Stimulated activated CD4-positive, alpha-beta T cell treated with anti-CD3 and anti-CD28 coated beads, TNF-alpha, amount 100 ng/mL, for 48 hours (primary cell): ENCODE measurements at regions not wholly inside any gene's neighbourhood (a gene's known extent, or its start where the extent isn't known, plus 50 kb on each side); places are given as distances from the start of the nearest gene placed in this dataset.
"Not testable (repeated sequence)": the region's sequence is repeated elsewhere in the genome, so short reads cannot be mapped to it uniquely, and the experiment has no call there.

Experiments used
- DNase-seq, 3 donors: peaks; one replicate each; pipeline ENCODE4 v3.0.0-alpha.2; 2020; ENCODE audit warnings: low read depth in 3 of 3

DNA sequence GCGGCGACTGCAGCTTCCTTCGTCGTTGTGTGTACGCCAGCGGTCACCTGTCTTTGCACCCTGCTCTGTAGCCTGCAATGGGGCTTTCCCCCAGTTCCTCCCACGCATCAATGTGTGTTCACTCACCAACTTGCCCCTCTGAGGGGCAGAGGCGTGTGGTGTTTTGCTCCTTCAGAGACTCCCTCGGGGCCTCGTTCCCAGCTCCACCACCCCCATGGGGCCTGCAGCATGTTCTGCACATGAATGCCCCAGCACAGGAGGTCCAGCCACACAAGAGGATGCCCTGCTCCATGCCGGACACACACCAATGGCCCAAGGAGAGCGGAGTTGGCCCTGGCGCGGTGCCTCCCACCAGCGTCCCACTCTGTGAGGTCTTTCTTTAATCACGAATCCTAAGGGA is 196.8 kb downstream of the BANP start:
- not testable (repeated sequence) for DNase-seq

DNA sequence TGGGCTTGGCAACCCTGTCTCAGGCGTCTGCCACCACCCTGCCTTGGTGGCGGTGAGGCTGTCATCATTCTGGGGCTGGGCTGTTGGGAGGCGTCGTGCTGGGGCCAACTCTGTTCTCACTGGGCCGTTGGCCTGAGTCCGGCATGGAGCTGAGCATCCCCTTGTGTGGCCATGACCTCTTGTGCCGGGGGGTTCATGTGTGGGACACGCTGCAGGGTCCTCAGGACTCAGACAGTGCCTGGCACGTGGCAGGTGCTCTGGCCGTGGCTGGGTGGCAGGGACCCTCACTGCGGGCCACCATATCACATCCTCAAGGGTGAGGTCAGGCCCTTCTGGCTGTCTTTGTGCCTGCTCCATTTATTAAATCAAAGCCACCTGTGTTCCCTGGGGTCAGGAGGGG is 197.4 kb downstream of the BANP start:
- not testable (repeated sequence) for DNase-seq

DNA sequence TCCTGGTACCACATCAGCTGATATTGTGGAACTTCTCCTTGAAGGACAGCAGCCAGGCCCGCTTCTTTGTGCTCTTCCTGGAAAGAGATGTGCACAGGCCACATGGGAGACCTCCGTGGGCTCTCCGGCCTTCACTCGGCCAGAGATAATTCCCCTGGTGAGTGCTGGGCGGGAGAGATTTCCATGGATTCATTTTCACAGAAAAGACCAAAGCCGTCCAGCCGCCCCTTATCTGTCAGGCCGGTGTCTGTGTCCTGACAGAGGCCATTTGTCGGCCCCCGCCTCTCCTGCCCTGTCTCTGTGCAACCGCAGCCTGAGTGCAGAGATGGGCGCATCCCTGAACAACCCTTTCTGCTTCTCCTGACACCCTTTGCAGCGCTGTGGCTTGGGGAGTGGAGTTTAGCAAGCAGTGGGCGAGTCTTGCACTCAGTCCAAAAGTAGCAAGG is 197.9 kb downstream of the BANP start:
- DNase-seq = not testable (repeated sequence)

DNA sequence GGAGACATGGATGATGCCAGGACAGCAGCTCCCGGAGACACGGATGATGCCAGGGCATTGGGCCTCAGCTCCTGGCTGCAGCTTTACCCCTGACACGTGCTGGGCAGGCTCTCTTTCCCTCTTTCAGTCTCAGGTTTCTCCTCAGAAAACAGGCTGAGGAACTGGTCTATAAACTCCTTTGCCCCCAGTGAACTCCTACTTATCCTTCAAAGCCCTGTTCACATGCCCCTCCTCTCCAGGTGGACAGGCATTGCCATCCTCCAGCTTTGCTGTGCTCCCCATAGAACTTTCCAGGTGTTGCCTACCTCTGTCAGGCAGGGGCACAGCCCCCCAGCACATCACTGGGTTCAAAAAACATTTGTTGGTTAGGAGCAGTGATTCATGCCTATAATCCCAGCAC is 198.4 kb downstream of the BANP start:
- not testable (repeated sequence) for DNase-seq

DNA sequence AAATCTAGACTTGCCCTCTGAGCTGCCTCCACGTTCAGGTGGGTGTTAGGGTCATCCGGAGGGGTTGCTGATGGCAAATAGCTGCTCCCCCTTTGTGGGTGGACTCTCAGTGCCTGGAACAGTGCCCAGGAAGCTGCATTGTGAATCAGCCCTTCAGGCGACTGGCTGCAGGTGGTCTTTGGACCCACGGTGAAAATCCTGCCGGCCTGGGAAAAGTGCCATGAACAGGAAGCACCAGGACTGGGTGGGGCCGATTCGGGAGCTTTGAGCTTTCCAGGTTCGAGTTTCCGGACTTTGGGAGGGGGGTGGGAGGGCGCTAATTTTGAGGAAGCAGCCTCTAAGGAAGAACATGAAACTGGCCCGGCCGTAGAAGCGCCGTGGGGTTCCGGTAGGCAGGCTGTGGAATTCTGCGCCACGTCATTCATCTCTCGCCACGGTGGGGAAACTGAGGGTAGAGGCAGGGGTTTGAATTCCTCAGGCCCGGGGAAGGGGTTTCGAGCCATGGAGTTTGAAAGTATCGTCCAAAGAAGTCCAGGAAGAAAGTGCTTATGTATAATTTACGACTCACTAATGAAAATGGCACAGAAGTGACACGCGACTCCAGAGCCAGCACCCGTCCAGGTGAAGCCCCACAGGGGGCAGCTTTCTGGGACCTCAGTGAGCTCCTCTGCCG is 199.4 kb downstream of the BANP start:
- not testable (repeated sequence) for DNase-seq

DNA sequence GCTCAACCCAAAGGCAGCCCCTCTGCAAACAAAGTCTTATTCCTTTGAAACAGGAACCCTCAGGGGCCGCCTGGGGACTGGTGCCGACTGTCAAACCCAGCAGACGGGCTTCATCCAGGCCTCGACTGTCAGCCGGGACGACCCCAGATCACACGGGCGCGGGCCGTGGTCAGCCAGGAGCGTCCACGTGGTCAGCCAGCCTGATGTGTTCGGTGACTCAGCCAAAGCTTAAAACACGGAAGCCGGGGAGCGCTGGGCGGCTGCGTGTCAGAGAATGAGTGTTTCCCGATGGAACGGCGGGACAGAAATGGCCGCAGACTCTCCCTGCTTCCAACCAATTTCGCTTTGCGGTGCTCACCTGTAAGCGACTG is 199.9 kb downstream of the BANP start:
- DNase-seq = not testable (repeated sequence)

DNA sequence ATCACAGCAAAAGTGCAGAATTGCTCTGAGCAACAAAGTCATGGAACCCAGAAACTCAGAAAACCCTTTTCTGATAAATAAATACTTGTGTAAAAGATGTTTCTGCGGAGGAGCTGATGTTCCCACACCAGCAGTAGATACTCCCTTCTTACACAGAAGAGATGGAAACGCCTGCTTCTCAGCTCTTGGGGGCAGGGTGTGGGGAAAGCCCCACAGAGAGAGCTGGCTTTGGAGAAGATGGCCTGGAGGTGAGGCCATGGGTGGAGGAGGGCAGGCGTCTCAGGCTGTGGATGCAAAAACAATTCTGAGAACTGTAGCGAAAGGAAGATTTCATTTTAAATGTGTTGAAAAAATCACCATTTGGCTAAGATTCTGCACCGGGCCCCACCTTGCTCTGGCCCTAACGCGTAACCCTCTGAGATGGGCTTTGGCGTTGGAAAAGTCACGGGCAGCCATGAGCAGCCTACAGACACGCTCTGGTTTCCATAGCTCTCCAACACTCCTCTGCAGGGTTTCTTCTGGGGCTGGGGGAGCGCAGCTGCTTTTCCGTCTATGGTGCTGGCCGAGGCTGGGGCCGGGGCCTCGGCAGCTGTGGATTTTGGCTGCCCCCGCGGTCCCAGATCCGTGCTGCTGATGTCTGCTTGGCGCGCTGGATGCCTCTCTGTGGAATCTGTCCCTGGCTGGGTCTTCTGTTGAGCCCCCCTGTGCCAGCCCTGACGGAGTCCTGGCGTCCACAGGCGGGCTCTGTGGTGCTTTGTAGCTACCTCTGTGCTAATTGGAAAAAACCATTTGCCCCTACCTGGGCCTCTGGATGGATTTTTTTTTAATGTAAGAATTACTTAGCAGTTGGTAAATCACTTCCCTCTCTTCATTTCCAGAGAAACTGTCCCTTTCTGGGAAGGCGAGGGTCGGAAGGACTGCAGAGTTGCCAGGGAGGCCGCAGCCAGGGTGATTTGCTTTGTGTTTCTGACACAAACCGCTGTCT is 200.9 kb downstream of the BANP start:
- DNase-seq = not testable (repeated sequence)

DNA sequence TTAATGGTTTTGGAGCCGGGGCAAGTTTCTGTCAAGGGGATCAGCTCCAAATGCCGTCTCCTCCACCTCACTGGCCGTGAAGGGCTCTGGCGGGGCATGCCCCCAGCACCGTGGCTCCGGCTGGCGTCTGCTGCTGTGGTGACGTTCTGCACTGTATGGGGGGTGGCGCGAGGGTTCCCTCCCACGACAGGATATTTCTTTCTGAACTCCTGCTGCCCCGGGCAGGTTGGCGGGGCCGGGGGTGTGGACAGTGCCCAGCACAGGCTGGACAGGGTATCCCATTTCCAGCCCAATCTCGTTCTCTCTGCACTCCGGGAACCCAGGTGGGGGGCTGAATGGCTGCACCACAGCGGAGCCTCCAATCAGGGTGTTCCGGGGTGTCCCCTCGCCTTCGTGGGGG is 201.6 kb downstream of the BANP start:
- not testable (repeated sequence) for DNase-seq

DNA sequence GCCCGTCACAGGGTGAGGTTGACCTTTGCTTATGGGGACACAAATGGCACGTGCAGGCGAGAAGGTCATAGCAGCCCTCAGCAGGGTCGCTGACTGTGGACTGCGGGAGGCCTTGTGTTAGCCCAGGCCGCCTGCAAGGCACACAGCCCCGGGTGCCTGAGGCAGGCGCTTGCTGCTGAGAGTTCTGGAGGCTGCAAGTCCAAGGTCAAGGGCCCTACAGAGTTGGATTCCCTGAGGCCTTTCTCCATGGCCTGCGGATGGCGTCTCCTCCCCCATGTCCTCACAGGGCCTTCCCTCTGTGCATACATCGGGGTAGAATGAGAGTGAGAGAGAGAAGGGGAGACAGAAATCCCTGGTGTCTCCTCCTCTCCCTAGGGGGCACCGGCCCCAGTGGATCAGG is 202.3 kb downstream of the BANP start:
- DNase-seq = not testable (repeated sequence)

DNA sequence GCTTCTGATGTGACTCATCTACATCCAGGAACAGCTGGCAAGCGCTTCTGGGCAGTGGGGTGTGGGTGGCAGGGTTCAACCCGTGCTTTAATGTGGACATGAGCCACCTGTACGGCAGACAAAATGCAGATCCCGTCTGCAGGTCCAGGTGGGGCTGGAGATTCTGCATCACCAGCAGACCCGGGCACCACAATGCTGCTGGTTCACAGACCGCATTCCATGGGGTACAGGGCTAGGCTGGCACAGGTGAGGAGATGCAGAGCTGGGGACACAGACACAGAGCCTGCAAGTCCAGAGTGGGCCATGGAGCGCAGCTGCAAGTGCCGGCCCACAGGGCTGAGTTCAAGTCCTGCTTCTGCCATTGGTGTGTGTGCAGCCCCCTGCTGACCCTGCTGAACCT is 203.7 kb downstream of the BANP start:
- not testable (repeated sequence) for DNase-seq

DNA sequence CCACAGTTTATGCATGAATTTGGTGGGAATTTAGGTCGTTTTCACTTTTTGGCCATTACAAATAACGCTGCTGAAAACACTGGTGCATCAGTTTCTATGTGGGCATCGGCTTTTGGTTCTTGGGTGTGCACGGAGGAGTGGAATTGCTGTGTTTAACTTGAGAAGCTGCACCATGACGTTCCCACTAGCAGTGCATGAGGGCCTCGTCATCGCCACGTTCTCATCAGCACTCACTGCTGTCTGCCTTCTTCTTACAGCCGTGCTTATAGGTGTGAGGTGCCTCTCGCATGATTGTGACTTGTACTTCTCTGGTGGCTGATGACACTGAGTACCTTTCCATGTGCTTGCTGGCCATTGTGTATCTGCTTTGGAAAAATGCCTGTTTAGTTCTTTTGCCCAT is 204.4 kb downstream of the BANP start:
- DNase-seq = not testable (repeated sequence)

DNA sequence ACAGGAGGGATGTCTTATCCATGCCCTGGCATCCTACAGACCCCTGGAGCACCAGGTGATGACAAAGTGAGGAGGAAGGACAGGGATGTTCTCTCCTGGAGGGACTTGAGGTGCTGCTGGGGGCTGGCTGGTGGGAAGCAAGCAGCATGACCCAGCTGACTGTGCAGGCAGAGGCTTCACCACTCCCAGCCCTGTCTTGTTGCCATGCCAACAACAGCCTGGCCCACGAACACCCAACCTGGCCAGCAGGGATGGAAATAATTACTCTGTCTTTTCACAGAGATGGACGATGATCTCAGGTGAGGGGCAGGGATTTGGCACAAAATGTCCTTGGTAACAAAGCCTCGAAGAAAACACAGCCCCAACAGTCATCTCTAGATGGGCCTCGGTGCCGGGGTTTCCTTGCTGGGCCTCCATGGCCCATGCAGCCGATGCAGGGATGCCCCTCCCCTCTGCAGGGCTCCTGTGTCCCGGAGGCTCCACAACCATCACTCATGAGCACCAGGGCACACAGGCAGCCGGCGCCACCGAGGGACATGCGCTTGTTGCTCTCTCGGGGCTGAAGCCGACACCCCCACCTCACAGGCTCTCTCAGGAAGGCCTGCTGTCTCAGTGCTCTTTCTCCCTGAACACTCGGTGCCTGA is 205.5 kb downstream of the BANP start:
- not testable (repeated sequence) for DNase-seq

DNA sequence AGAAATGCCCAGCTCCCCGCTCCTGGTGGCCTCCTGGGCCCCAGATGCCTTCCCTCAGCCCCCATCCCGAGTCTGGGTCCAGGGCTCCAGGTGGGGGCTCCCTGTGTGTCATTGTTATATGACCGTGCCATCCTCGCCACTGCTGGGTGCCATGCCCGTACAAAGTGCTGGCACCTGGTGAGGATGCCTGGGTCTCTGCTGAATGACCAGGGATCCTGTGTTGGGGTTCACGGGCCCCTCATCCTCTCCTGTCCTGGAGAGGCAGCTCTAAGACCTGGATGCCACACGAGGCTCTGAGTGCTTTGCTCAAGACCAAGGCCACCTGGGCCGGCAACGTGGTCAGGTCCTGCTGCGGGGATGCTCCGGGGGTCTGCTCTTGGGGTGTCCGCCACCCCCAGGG is 206.5 kb downstream of the BANP start:
- not testable (repeated sequence) for DNase-seq

DNA sequence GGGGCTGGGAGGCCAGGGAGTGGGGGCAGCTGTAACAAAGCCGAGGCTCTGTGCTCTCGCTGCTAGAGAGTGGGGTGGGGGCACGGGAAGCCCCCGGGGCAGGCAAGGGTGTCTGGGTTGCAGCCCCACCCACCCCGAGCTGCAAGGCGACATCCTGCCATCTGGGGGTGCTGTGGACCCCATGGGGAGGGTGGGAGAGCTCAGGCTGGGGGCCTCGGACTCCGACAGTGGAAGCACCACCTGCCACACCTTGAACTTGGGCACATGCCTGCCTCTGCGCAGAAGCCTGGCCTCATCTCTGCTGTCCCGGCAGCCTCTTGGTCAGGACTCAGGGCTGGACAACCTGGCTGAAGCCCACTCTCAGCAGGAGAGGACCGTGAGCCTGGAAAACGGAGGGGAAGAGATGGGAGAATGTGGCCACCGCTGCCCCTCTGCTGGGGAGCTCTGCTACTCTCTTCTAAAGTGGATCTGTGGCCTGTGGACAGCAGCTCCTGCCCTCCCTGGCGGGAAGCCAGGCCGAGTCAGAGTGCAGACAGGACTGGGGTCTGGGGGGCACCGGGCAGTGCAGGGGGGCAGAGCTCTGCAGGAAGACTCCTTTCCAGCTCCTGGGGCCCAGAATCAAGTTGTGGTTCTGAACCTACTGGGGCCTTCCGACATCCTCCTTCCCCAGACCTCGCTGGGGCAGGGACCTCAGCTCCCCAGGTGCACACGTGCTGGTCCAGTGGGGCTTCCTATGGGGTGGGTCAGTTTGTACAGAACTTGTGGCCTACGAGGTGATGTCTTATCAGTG is 207.2 kb downstream of the BANP start:
- DNase-seq = not testable (repeated sequence)

DNA sequence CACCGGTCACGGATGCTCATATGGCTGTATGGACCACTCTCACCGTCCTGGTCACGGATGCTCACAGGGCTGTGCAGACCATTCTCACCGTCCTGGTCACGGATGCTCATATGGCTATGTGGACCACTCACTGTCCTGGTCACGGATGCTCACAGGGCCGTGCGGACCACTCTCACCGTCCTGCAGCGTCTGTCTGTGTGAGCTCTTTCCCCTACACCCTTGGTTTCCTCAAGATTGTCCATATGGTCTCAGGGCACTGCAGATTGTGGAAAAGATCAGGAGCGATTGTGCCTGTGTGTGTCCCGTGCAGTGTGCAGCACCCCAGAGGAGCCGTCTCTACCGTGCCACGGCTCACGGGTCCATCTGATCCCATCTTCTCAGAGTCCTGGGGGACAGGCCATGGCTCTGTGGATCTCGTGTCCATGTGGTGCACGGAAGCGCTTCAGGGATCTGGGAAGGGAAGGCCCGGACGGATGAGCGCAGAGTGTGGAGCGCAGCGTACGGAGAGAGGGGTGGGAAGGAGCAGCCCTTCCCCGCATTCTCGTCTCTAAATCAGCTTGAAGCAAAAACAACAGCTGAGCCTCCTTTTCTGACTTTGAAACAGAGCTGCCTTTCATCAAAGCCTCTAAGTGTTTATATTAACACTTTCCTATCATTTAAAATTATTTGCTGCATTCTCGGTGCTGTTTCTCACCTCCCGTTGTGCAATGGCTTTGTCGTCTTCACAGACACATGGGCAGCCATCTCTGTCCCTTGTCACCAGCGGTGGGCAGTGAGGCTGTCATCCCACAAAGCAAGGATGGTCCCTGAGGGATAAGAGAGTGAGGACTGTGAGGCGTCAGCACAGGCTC is 208.0 kb downstream of the BANP start:
- DNase-seq = not testable (repeated sequence)

DNA sequence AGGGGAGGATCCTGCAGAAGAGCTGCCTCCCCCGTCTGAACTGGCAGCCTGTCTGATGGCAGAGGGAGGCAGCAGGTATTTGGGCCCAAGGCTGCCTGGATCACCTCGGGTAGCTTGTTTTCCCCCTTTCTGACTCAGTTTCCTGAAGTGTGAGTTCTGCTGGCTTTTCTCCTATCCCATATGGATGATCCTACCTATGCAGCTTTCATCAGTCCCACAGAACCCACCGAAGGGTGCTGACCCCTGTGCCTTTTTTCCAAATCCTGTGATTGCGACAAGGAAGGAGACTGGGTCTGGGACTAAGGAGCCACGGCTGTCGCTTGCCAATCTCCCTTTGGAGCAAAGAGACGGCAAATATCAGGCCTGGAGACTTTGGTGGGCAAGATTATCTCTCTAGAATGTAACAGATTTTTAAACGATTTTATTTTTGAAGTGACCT is 208.7 kb downstream of the BANP start:
- DNase-seq = not testable (repeated sequence)

DNA sequence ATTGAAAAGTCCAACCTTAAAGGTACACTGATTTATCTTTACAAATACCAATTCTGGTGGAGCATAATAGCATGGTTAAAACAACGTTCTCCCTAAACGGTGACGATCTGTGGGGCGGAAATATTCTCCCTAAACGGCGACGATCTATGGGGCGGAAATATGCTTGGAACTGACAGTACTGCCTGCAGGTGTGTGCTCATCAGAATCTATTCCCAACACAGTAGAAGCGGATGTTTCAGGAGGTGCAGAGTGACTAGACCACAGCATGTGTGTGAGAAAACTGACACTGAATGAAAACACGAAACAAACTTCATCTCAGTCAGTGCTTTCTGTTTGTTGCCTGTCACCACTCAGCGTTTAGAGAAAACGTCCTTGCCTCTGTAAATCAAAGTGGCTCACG is 210.0 kb downstream of the BANP start:
- DNase-seq = not testable (repeated sequence)

DNA sequence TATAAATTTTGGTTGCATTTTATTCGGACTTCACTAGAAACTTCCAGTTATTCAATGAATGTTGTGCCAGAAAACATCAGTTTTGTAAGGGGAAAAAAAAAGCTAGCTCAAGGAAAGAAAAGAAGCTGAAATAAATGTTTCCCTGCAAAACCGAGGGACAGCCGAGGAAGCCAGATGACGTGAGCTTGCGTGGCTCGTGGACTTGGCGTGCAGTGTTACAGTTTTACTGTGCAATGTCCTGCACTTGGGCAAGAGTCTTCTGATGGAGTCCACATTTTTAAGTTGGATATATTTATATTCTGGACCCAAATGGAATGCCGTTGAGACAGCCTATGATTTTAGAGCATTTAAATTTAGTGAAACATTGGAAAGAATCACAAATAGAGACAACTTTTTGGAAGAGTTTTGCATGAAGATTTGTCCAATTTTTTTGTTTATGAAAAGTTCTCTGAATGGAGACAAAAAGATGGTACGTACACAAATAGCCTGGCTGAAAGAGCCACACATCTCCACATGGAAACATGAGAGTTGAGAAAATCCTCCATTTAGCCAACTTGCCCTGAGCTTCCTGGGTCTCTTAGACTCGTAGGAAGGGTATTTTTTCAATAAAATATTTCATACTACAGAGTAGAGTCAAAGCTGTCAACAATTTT is 210.5 kb downstream of the BANP start:
- not testable (repeated sequence) for DNase-seq

DNA sequence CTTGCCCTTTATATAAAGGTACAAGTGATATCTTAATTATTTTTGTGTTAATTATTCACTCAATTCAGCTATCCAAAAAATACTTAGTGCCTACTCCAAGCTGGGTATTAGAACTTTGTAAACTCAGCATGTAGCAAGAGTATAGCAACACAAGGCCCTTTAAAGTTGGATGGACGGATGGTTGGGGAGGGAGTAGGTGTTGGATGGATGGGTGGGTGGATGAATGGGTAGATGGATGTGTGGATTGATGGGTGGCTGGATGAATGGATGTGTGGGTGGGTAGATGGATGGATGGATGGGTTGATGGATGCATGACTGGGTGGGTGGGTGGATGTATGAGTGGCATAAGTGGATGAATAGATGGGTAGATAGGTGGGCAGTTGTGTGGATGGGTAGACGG is 211.5 kb downstream of the BANP start:
- DNase-seq = not testable (repeated sequence)
